IMR-90 (cell line): ENCODE measurements at regions not wholly inside any gene's neighbourhood (a gene's known extent, or its start where the extent isn't known, plus 50 kb on each side); places are given as distances from the start of the nearest gene placed in this dataset.

Source experiments
- ATAC-seq: fragments of 200-7000 bp; cut with Tn5 transposase; 2 replicates; pipeline ENCODE4 v1.9.1; 2020; ENCODE audit warnings: low read depth, mild to moderate bottlenecking, moderate library complexity
- BruUV-seq: library from RNA; stranded (reverse); fragments of 400-500 nt; replicated peaks from 2 replicates; lab custom pipeline; 2021; lab: Mats Ljungman, UMichigan
- CTCF ChIA-PET: fragments of 300-600 bp; formaldehyde crosslinking; extraction: SDS; loops from one replicate; lab custom pipeline; 2021; ENCODE audit warnings: antibody characterized with exemption; lab: Yijun Ruan, JAX
- POLR2A ChIA-PET: fragments of 300-600 bp; sonication (Branson Sonifier 250); formaldehyde crosslinking; loops from one replicate; lab custom pipeline; 2022; ENCODE audit warnings: antibody characterized with exemption; ENCODE audit not compliant: unreplicated experiment; lab: Charles Lee
- DNase-seq: peaks from one replicate; pipeline ENCODE4 v3.0.0; 2013
- H2AFZ ChIP-seq: replicated peaks from 2 replicates; pipeline ENCODE3; 2013; ENCODE audit warnings: low read length, mild to moderate bottlenecking; ENCODE audit not compliant: poor library complexity
- H2AK5ac ChIP-seq: 2 replicates; pipeline ENCODE4 v1.6.1; 2013; ENCODE audit warnings: low read depth, low read length, inconsistent platforms
- H2AK9ac ChIP-seq: replicated peaks from 2 replicates; pipeline ENCODE3; 2013; ENCODE audit warnings: mild to moderate bottlenecking, low read depth, low read length, moderate library complexity; ENCODE audit not compliant: poor library complexity
- H2BK120ac ChIP-seq: 2 replicates; pipeline ENCODE4 v1.6.1; 2013; ENCODE audit warnings: low read depth, low read length, inconsistent platforms
- H2BK15ac ChIP-seq: 3 replicates; pipeline ENCODE4 v1.6.1; 2013; ENCODE audit warnings: low read depth, low read length, inconsistent platforms
- H2BK20ac ChIP-seq: 2 replicates; pipeline ENCODE4 v1.6.1; 2013; ENCODE audit warnings: low read depth, mild to moderate bottlenecking, inconsistent platforms, low read length, moderate library complexity
- H2BK5ac ChIP-seq: 2 replicates; pipeline ENCODE4 v1.6.1; 2013; ENCODE audit warnings: mild to moderate bottlenecking, low read depth, low read length, inconsistent platforms; ENCODE audit not compliant: poor library complexity, severe bottlenecking
- H3K14ac ChIP-seq: replicated peaks from 2 replicates; pipeline ENCODE4 v1.6.1; 2013; ENCODE audit warnings: low read depth, low read length, inconsistent platforms
- H3K18ac ChIP-seq: 2 replicates; pipeline ENCODE4 v1.6.1; 2013; ENCODE audit warnings: low read depth, low read length, control low read depth
- H3K23ac ChIP-seq: 2 replicates; pipeline ENCODE4 v1.6.1; 2013; ENCODE audit warnings: low read depth, low read length, inconsistent platforms
- H3K27ac ChIP-seq: 2 replicates; pipeline ENCODE4 v1.5.1; 2013; ENCODE audit warnings: mild to moderate bottlenecking, control low read depth, low read length; ENCODE audit not compliant: insufficient read depth
- H3K27me3 ChIP-seq: 2 replicates; pipeline ENCODE4 v1.6.1; 2013; ENCODE audit warnings: low read length; ENCODE audit not compliant: control insufficient read depth, insufficient read depth
- H3K36me3 ChIP-seq: 2 replicates; pipeline ENCODE4 v1.6.1; 2013; ENCODE audit warnings: low read length, mixed read lengths; ENCODE audit not compliant: control insufficient read depth, insufficient read depth
- H3K4ac ChIP-seq: 2 replicates; pipeline ENCODE4 v1.6.1; 2013; ENCODE audit warnings: low read depth, low read length, inconsistent platforms
- H3K4me1 ChIP-seq: 2 replicates; pipeline ENCODE4 v1.6.1; 2013; ENCODE audit warnings: low read length, mixed read lengths; ENCODE audit not compliant: control insufficient read depth, insufficient read depth
- H3K4me2 ChIP-seq: 2 replicates; pipeline ENCODE4 v1.6.1; 2013; ENCODE audit warnings: low read depth, mild to moderate bottlenecking, control low read depth, low read length, moderate library complexity
- H3K4me3 ChIP-seq: 2 replicates; pipeline ENCODE4 v1.5.1; 2013; ENCODE audit warnings: low read depth, mild to moderate bottlenecking, control low read depth, low read length, moderate library complexity; ENCODE audit not compliant: insufficient read depth
- H3K56ac ChIP-seq: 2 replicates; pipeline ENCODE4 v1.6.1; 2013; ENCODE audit warnings: low read length, inconsistent platforms; ENCODE audit not compliant: insufficient read depth; ENCODE audit errors: extremely low read depth
- H3K79me1 ChIP-seq, 2 experiments: 2 replicates each; pipeline ENCODE4 v1.6.1; 2013; ENCODE audit warnings: low read length in 2 of 2, inconsistent platforms in 1 of 2, low read depth in 1 of 2
- H3K9ac ChIP-seq: 2 replicates; pipeline ENCODE4 v1.6.1; 2013; ENCODE audit warnings: low read depth, low read length, control low read depth
- H3K9me1 ChIP-seq: 2 replicates; pipeline ENCODE4 v1.6.1; 2013; ENCODE audit warnings: low read length, inconsistent platforms; ENCODE audit not compliant: insufficient read depth
- H3K9me3 ChIP-seq: 2 replicates; pipeline ENCODE4 v1.6.1; 2013; ENCODE audit warnings: low read length; ENCODE audit not compliant: control insufficient read depth, insufficient read depth
- H4K20me1 ChIP-seq: 2 replicates; pipeline ENCODE4 v1.6.1; 2013; ENCODE audit warnings: low read length, inconsistent platforms; ENCODE audit not compliant: insufficient read depth
- H4K5ac ChIP-seq: 2 replicates; pipeline ENCODE4 v1.6.1; 2013; ENCODE audit warnings: mild to moderate bottlenecking, low read depth, low read length, control low read depth
- H4K8ac ChIP-seq, 2 experiments: 2 replicates each; pipeline ENCODE4 v1.6.1; 2013; ENCODE audit warnings: low read depth in 2 of 2, low read length in 2 of 2, control low read depth in 1 of 2, inconsistent platforms in 1 of 2
- H4K91ac ChIP-seq: 2 replicates; pipeline ENCODE4 v1.6.1; 2013; ENCODE audit warnings: low read depth, low read length, inconsistent platforms; ENCODE audit not compliant: insufficient read depth
- MAZ ChIP-seq: IDR thresholded peaks from 2 replicates; pipeline ENCODE4 v1.6.1; 2012; ENCODE audit warnings: low read depth, mild to moderate bottlenecking, low read length, improper control_type of control experiment, moderate library complexity, borderline replicate concordance
- POLR2A ChIP-seq: IDR thresholded peaks from 2 replicates; pipeline ENCODE4 v1.6.1; 2012; ENCODE audit warnings: mild to moderate bottlenecking, low read depth, low read length
- WGBS, 2 experiments: methylation state at CpG; one replicate each; pipeline versions ENCODE4 v1.1.5 to v1.1.7; 2013; ENCODE audit warnings: missing lambda C conversion rate in 2 of 2; ENCODE audit not compliant: insufficient read length in 1 of 2; ENCODE audit errors: extremely low coverage in 2 of 2; 5-methylcytosine and 5-hydroxymethylcytosine counted together
- dilution Hi-C: fragments of 300-500 bp; cut with HindIII; formaldehyde crosslinking; loops from one replicate; pipeline ENCODE4 v1.14.3; 2018; ENCODE audit warnings: low sequenced_read_pairs; ENCODE audit not compliant: unreplicated experiment
- in situ Hi-C: fragments of 300-500 bp; cut with MboI; formaldehyde crosslinking; loops from 3 replicates; pipeline ENCODE4 v1.14.3; 2019; ENCODE audit warnings: low sequenced_read_pairs, inconsistent platforms, mixed read lengths
- intact Hi-C: fragments of 100-400 bp; cut with micrococcal nuclease; formaldehyde crosslinking; loops from 2 replicates; pipeline ENCODE4 v1.10.0; 2022

DNA sequence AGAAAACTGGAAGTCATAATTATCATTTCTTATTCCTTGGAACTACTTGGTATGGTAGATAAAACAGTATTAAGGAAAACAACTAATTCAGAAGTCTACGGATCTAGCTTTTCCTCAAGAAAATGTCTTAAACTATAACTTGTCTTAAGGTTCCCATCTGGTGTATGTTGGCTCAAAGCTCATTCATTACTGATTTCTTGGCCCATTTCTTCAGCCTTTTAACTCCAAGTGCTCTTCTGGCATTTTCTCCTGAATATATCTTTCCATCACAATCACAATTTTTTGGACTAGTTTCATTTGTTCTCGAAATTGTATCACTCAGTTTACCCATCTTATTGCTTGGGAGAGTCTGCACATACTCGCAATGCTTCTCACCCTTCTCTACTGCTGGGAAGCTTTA, 150.1 kb downstream of the C12orf50 start:
- Histone ChIP-seq H2AK5ac (no peak overlapping the region), H3K23ac (no peak overlapping the region), H3K27me3 (no peaks in the 10 kb centered on the region), H3K56ac (no peak overlapping the region), H4K91ac (no peak overlapping the region), H3K27ac (no peak overlapping the region), H4K5ac (no peak overlapping the region), H2BK20ac (no peak overlapping the region), H2AFZ (no peak overlapping the region), H3K9ac (no peak overlapping the region), H3K4me1 (no peaks in the 10 kb centered on the region), H3K79me1 (no peaks in the 10 kb centered on the region), H3K14ac (no peak overlapping the region), H4K20me1 (no peaks in the 10 kb centered on the region), H3K9me1 (no peaks in the 10 kb centered on the region), H3K36me3 (no peaks in the 10 kb centered on the region), H3K4me3 (no peak overlapping the region), H3K18ac (no peak overlapping the region), H2BK15ac (no peak overlapping the region), H3K9me3 (no peaks in the 10 kb centered on the region), H2AK9ac (no peak overlapping the region), H2BK120ac (no peak overlapping the region), H3K4ac (no peak overlapping the region), H2BK5ac (no peak overlapping the region), H3K4me2 (no peak overlapping the region), H4K8ac (no peak overlapping the region)
- ATAC-seq (no peak), DNase-seq (no peak)
- ChIA-PET CTCF (interaction anchor here (1.1 kb wide), 1 partner anchor 9 kb away, joined by 3 read pairs; no protein-coding TSS in a partner anchor), POLR2A (no interaction called here)
- TF ChIP-seq POLR2A, result no peak
- no peak for TF ChIP-seq MAZ
- in situ Hi-C loops (no loop called here), dilution Hi-C loops (no loop called here), intact Hi-C loops (no loop called here)
- WGBS, 2 experiments, result no CpG with 5 or more reads among the region's 3 CpGs
- BruUV-seq, result no TSS peak
